Mammary epithelial cell (primary cell): ENCODE measurements at regions not wholly inside any gene's neighbourhood (a gene's known extent, or its start where the extent isn't known, plus 50 kb on each side); places are given as distances from the start of the nearest gene placed in this dataset.

Experiments used
- CTCF ChIP-seq, 2 donors: IDR thresholded peaks in 1 of 2; conservative IDR thresholded peaks in 1 of 2; 2 replicates each; pipeline ENCODE4 v1.5.1; 2011 to 2012; ENCODE audit warnings: inconsistent platforms in 2 of 2, low read length in 2 of 2, mild to moderate bottlenecking in 2 of 2, control low read depth in 1 of 2, low read depth in 1 of 2; ENCODE audit not compliant: insufficient read depth in 1 of 2; ENCODE audit errors: extremely low read depth in 1 of 2
- EZH2 ChIP-seq: IDR thresholded peaks from 2 replicates; pipeline ENCODE4 v1.6.1; 2012; ENCODE audit warnings: low read length, inconsistent platforms, borderline replicate concordance

GRCh38 chr13:76803831-76804230 is 82.4 kb downstream of the KCTD12 start:
- TF ChIP-seq CTCF (conservative IDR thresholded peaks at IDR 0.05 in 1 of 2, IDR thresholded peaks at IDR 0.05 in 1 of 2; ENCODE audit: extremely low read depth in 1 of 2, insufficient read depth in 1 of 2, low read depth in 1 of 2, low read length in 2 of 2) (no peak), EZH2 (no peak)
